DOHH2 (cell line): ENCODE measurements at regions not wholly inside any gene's neighbourhood (a gene's known extent, or its start where the extent isn't known, plus 50 kb on each side); places are given as distances from the start of the nearest gene placed in this dataset.

Source experiments
- H3F3A ChIP-seq: fragments of 200-600 bp; sonication (generic), shearing (Covaris generic); 2 replicates; pipeline ENCODE4 v1.6.0; 2016; ENCODE audit warnings: antibody characterized with exemption, mild to moderate bottlenecking; ENCODE audit not compliant: control insufficient read depth, insufficient read depth
- H3K27ac ChIP-seq: fragments of 200-600 bp; sonication (generic); 2 replicates; pipeline ENCODE4 v1.5.1; 2014; ENCODE audit warnings: low read depth, mild to moderate bottlenecking, low read length, moderate library complexity
- H3K27me3 ChIP-seq: fragments of 200-600 bp; sonication (generic); 2 replicates; pipeline ENCODE4 v1.6.1; 2014; ENCODE audit warnings: mild to moderate bottlenecking, low read length, mixed read lengths; ENCODE audit not compliant: control insufficient read depth
- H3K36me3 ChIP-seq: fragments of 200-600 bp; sonication (generic); 2 replicates; pipeline ENCODE4 v1.6.1; 2014; ENCODE audit warnings: mild to moderate bottlenecking, low read length, moderate library complexity, mixed read lengths; ENCODE audit not compliant: control insufficient read depth
- H3K4me1 ChIP-seq: fragments of 200-600 bp; sonication (generic); 2 replicates; pipeline ENCODE4 v1.6.1; 2014; ENCODE audit warnings: mild to moderate bottlenecking, low read length, mixed read lengths; ENCODE audit not compliant: control insufficient read depth
- H3K4me2 ChIP-seq: fragments of 200-600 bp; sonication (generic); 2 replicates; pipeline ENCODE4 v1.6.0; 2014; ENCODE audit warnings: mild to moderate bottlenecking, low read length, moderate library complexity
- H3K4me3 ChIP-seq: fragments of 200-600 bp; sonication (generic); 2 replicates; pipeline ENCODE4 v1.5.1; 2014; ENCODE audit warnings: mild to moderate bottlenecking, low read length, mixed read lengths
- H3K79me2 ChIP-seq: fragments of 200-600 bp; sonication (generic); 2 replicates; pipeline ENCODE4 v1.6.1; 2014; ENCODE audit warnings: mild to moderate bottlenecking, low read length, mixed read lengths; ENCODE audit not compliant: control insufficient read depth
- H3K9me2 ChIP-seq: fragments of 200-600 bp; sonication (generic); replicated peaks from 2 replicates; pipeline ENCODE4 v1.6.1; 2014; ENCODE audit warnings: mild to moderate bottlenecking, low read length, mixed read lengths; ENCODE audit not compliant: control insufficient read depth
- H3K9me3 ChIP-seq: fragments of 200-600 bp; sonication (generic); 2 replicates; pipeline ENCODE4 v1.6.1; 2014; ENCODE audit warnings: antibody characterized with exemption, low read length, mixed read lengths; ENCODE audit not compliant: control insufficient read depth, insufficient read depth
- H4K20me1 ChIP-seq: fragments of 200-600 bp; sonication (generic); 2 replicates; pipeline ENCODE4 v1.6.0; 2014; ENCODE audit warnings: low read depth, mild to moderate bottlenecking, antibody characterized with exemption, low read length, moderate library complexity; ENCODE audit not compliant: control insufficient read depth, insufficient read depth
- EZH2phosphoT487 ChIP-seq: fragments of 200-600 bp; sonication (generic); IDR thresholded peaks from 2 replicates; pipeline ENCODE4 v1.6.1; 2017; ENCODE audit warnings: borderline replicate concordance, mild to moderate bottlenecking, antibody characterized with exemption, low read length, moderate library complexity, mixed read lengths
- TF ChIP-seq, protein P1 (sequence below): fragments of 200-600 bp; sonication (generic); IDR thresholded peaks from one replicate; pipeline ENCODE4 v1.5.1; 2014; ENCODE audit warnings: antibody characterized with exemption, mild to moderate bottlenecking, low read depth, low read length; ENCODE audit not compliant: poor library complexity, severe bottlenecking

DNA sequence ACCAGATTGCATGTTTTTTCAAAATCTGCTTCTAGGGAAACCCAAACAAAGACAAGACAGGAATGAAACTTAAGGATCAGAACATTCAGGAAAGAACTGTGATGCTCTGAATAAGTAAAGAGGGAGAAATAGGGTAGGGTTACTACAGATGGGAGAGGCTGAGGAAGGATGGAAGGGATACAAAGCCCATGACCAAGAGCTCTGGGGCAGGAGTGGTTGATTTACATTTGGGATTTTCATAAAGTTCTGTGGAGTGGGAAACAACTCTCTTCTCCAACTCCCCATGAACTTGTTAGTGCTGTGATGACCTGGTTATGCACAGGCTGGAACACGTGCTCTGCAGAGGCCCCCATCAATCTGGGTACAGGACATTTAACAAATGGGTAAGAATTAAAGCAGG is 216.0 kb upstream of the KLF14 start:
- peaks cover 6% of the 10 kb centered on the region; the same call in 1 of the 2 replicates for H3F3A ChIP-seq
- H3K9me2 ChIP-seq = no peaks in the 10 kb centered on the region
- peaks cover 58% of the 10 kb centered on the region for H3K36me3 ChIP-seq
- H3K4me2 ChIP-seq = no peak overlapping the region
- no peak overlapping the region for H3K27ac ChIP-seq
- no peaks in the 10 kb centered on the region for H3K27me3 ChIP-seq
- H3K4me1 ChIP-seq = peaks cover 25% of the 10 kb centered on the region
- H3K4me3 ChIP-seq = no peak overlapping the region
- H3K79me2 ChIP-seq = peaks cover 85% of the 10 kb centered on the region
- no peak for TF ChIP-seq EZH2phosphoT487
- TF ChIP-seq, protein P1, sequence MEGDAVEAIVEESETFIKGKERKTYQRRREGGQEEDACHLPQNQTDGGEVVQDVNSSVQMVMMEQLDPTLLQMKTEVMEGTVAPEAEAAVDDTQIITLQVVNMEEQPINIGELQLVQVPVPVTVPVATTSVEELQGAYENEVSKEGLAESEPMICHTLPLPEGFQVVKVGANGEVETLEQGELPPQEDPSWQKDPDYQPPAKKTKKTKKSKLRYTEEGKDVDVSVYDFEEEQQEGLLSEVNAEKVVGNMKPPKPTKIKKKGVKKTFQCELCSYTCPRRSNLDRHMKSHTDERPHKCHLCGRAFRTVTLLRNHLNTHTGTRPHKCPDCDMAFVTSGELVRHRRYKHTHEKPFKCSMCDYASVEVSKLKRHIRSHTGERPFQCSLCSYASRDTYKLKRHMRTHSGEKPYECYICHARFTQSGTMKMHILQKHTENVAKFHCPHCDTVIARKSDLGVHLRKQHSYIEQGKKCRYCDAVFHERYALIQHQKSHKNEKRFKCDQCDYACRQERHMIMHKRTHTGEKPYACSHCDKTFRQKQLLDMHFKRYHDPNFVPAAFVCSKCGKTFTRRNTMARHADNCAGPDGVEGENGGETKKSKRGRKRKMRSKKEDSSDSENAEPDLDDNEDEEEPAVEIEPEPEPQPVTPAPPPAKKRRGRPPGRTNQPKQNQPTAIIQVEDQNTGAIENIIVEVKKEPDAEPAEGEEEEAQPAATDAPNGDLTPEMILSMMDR = no peak
- peaks cover 3% of the 10 kb centered on the region; the same call in 1 of the 2 replicates for H4K20me1 ChIP-seq
- H3K9me3 ChIP-seq = no peaks in the 10 kb centered on the region

DNA sequence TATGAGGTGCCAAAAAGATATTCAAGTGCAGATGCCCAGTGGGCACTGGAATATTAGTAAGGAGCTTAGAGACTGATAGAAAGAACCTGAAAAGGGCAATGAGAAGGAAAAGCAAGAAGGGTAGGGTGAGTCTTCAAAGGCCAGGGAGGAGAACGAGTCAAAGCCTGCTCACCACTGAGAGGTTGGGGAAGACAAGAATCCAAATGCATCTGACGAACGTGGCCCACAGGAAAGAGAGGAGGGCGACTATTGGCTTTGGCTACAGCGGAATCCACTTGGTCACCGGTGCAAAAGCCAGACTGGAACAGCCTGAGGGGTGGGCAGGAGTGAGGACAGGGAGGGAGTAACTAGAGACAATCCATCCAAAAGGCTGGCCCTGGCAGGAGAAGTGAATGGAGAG is 216.7 kb upstream of the KLF14 start:
- 0 out of 2 replicates have a peak, but pooled peaks cover 4% of the 10 kb centered on the region for H3F3A ChIP-seq
- H4K20me1 ChIP-seq = peaks cover 3% of the 10 kb centered on the region; the same call in 1 of the 2 replicates
- peaks cover 18% of the 10 kb centered on the region for H3K4me1 ChIP-seq
- no peak overlapping the region for H3K4me3 ChIP-seq
- H3K36me3 ChIP-seq = peaks cover 58% of the 10 kb centered on the region
- H3K27ac ChIP-seq = no peak overlapping the region
- TF ChIP-seq, protein P1 = no peak
- no peak for TF ChIP-seq EZH2phosphoT487
- H3K79me2 ChIP-seq = peaks cover 86% of the 10 kb centered on the region
- H3K27me3 ChIP-seq = no peaks in the 10 kb centered on the region
- no peaks in the 10 kb centered on the region for H3K9me2 ChIP-seq
- H3K4me2 ChIP-seq = no peak overlapping the region
- no peaks in the 10 kb centered on the region for H3K9me3 ChIP-seq

DNA sequence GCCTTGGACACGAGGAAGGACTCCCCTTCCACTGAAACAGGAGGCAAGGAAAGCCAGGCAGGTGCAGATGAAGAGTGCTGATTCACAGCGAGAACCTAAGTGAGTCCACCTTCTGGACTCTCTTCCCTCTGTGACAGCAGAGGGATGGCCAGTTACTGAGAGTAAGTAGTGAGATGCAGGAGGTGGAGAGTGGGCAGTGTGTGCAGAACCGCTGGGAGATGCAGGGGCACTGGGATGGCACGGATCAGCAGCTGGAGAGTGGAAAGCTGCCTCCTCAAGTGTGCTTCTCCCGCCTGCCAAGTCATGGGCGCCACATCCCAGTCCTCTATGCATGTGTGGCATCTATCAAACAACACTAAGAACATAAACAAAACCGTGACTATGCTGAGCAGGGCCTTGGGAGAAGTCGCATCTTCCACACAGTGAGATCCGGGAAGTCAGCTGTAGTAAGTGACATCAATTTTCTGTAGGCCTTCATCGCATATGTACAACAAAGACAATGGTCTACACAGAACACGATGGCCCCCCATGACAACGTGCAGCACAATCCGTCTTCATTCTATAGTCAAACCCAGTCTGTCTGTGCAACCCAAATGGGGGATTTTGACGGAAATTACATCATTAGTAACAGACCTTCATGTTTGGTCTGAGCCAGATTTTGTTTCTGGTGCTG is 217.4 kb upstream of the KLF14 start:
- TF ChIP-seq EZH2phosphoT487 = no peak
- TF ChIP-seq, protein P1 = no peak
- Histone ChIP-seq H3K79me2 (peaks cover 89% of the 10 kb centered on the region), H4K20me1 (peaks cover 9% of the 10 kb centered on the region; the same call in 1 of the 2 replicates), H3K4me3 (no peak overlapping the region), H3F3A (no peaks in the 10 kb centered on the region), H3K9me3 (no peaks in the 10 kb centered on the region), H3K4me2 (no peak overlapping the region), H3K27ac (no peak overlapping the region), H3K36me3 (peaks cover 60% of the 10 kb centered on the region), H3K27me3 (no peaks in the 10 kb centered on the region), H3K4me1 (peaks cover 18% of the 10 kb centered on the region), H3K9me2 (no peaks in the 10 kb centered on the region)
